Lower leg skin (tissue), 4 donors: ENCODE measurements at regions not wholly inside any gene's neighbourhood (a gene's known extent, or its start where the extent isn't known, plus 50 kb on each side); places are given as distances from the start of the nearest gene placed in this dataset.

Experiments
- DNase-seq, 2 donors: peaks; one replicate each; pipeline ENCODE4 v3.0.0-alpha.2; 2019; ENCODE audit warnings: low spot score in 2 of 2
- H3K4me3 ChIP-seq: fragments of 200-600 bp; sonication (generic); 2 replicates; pipeline ENCODE4 v1.5.1; 2017; ENCODE audit warnings: mild to moderate bottlenecking, low read depth; ENCODE audit not compliant: poor library complexity, severe bottlenecking
- POLR2A ChIP-seq, 2 donors: fragments of 450-650 bp; IDR thresholded peaks; one replicate each; pipeline ENCODE4 v1.6.1; 2016 to 2017; ENCODE audit warnings: antibody characterized with exemption in 2 of 2, mild to moderate bottlenecking in 1 of 2, moderate library complexity in 1 of 2
- WGBS, 2 donors: methylation state at CpG; one replicate each; pipeline ENCODE4 v1.1.5; 2018; 5-methylcytosine and 5-hydroxymethylcytosine counted together
- intact Hi-C: fragments of 100-400 bp; cut with DNase I; formaldehyde crosslinking; loops from one replicate; pipeline ENCODE4 v1.15.0; 2023; ENCODE audit warnings: low total_unique reads
- TF ChIP-seq, protein P1 (sequence below), 3 donors: fragments of 450-650 bp; IDR thresholded peaks; one replicate each; pipeline ENCODE4 v1.5.1; 2016; ENCODE audit warnings: antibody characterized with exemption in 3 of 3, mild to moderate bottlenecking in 3 of 3, moderate library complexity in 2 of 3

DNA sequence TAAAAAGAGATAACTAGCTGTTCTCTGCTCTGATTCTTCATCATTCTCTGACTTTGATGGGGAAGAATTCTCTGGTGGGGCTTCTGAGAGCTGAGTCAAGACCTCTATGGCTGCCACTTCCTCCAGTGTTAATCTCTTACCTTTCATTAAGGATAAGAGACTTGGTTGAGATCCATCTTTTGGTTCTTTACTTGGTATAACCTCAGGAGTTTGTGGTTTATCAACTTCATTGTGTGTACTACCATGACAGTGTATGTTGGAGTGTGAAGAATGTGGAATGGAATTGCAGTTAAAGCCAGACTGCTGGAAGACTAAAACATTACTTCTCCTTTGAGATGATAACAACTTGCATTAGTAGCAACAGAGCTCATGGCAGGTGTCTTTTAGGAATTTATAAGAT, 222.0 kb downstream of the SLITRK5 start:
- no peak overlapping the region for H3K4me3 ChIP-seq
- TF ChIP-seq, protein P1, sequence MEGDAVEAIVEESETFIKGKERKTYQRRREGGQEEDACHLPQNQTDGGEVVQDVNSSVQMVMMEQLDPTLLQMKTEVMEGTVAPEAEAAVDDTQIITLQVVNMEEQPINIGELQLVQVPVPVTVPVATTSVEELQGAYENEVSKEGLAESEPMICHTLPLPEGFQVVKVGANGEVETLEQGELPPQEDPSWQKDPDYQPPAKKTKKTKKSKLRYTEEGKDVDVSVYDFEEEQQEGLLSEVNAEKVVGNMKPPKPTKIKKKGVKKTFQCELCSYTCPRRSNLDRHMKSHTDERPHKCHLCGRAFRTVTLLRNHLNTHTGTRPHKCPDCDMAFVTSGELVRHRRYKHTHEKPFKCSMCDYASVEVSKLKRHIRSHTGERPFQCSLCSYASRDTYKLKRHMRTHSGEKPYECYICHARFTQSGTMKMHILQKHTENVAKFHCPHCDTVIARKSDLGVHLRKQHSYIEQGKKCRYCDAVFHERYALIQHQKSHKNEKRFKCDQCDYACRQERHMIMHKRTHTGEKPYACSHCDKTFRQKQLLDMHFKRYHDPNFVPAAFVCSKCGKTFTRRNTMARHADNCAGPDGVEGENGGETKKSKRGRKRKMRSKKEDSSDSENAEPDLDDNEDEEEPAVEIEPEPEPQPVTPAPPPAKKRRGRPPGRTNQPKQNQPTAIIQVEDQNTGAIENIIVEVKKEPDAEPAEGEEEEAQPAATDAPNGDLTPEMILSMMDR (IDR thresholded peaks at IDR 0.05), result no peak
- DNase-seq, result no peak
- intact Hi-C loops, result no loop called here

DNA sequence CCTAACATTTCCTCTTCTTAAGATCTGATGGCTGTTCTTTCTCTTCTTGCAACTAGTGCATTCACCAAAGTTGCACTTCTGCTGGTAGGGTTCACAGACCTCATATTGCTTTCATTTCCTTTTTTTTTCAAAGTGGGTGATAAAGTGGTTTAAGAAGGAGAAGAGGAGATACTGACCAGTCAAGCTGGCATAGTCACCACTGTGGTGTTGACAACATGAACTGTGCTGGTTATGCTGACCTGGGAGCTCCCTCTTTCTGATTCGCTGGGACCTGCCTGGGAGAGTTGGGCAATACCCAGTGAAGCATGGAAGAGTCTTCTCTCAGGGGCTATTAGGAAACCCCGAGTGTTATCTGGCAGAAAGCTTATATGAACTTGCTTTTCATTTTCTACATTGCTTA, 222.9 kb downstream of the SLITRK5 start:
- H3K4me3 ChIP-seq, result no peak overlapping the region
- TF ChIP-seq, protein P1 (IDR thresholded peaks at IDR 0.05), result no peak
- TF ChIP-seq POLR2A (IDR thresholded peaks at IDR 0.05), result no peak
- intact Hi-C loops, result no loop called here
- no peak for DNase-seq
- 70 to 80% methylated on average over 2 of the region's 2 CpGs for WGBS, 2 donors

DNA sequence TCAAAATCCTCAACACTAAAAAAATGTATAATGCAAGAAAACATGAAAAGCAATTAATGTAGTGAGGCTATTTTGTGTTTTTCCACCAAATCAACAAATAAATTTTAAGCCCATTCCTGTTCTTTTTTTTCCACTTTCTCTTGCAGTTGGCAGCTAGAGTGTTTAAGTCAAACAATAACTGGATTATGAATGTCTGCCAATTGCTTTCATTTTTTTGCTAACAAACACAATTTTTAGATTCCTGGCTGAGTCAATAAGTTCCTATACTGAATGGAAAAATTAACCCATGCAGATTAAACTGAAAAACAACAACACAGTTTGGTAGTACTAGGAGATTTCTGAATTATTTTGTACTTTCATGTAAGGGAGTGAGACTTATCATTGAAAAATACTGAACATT, 232.4 kb downstream of the SLITRK5 start:
- H3K4me3 ChIP-seq, result no peak overlapping the region
- TF ChIP-seq POLR2A (IDR thresholded peaks at IDR 0.05), result no peak
- TF ChIP-seq, protein P1 (IDR thresholded peaks at IDR 0.05), result no peak
- intact Hi-C loops, result no loop called here
- DNase-seq, result no peak

DNA sequence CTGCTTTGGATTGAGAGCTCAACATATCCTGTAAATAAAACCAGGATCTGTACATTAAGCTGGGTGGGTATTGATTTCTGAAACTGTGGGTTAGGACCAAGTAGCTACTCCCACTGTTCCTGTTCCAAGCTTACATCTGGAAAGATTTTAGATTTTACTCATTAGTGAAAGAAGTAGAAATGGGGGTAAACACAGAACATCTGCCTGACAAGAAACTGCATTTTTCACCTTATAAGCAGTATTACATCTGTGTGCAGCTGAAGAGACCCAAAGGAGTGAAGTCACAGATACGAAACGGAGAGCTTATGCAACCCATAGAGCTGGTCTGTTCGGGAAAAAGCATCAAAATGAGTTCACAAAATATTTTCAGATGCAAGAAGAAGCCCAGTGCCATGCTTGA, 235.2 kb downstream of the SLITRK5 start:
- WGBS, 2 donors, result 57 to 62% methylated on average over 3 of the region's 3 CpGs
- TF ChIP-seq, protein P1 (IDR thresholded peaks at IDR 0.05), result no peak
- TF ChIP-seq POLR2A (IDR thresholded peaks at IDR 0.05), result no peak
- no peak for DNase-seq
- no peak overlapping the region for H3K4me3 ChIP-seq
- intact Hi-C loops, result no loop called here

DNA sequence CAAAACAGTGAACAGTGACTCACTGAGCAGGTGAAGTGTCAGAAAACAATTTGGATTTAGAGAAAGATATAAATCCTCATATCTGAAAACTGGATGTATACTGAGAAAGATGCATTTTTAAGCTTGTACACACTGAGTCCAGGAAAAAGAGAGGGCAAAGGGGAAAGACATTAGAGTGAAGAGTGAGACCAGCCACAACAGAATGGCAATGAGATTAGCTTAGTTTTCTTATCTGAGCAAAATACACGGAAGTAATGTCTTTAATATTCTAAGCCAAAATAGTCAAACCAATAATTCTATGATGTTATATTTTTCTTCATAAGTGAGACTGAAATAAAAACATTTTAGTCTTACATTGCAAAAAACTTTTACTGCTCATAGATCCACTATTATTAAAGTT, 236.0 kb downstream of the SLITRK5 start:
- TF ChIP-seq, protein P1 (IDR thresholded peaks at IDR 0.05), result no peak
- TF ChIP-seq POLR2A (IDR thresholded peaks at IDR 0.05), result no peak
- 57 to 68% methylated on average over 1 of the region's 1 CpG for WGBS, 2 donors
- intact Hi-C loops, result no loop called here
- DNase-seq, result no peak
- no peak overlapping the region for H3K4me3 ChIP-seq

DNA sequence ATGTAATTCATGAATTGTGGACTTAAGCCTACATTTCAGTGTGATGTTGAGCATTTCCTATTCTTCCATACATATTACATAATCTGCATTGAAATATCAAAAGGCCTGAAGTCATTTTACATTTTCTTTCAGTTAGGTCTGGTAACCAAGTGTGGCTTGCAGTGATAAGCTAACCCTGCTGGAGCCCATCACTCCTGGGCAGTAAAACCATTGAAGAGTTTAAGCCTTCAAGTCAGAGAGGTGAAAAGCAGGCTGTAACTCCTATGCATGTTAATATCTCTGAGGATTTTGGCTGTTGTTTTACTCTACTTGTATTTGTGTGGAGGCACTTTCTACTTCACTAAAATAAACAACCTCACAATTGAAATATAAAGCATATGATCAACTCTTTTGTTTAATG, 248.8 kb downstream of the SLITRK5 start:
- no peak for TF ChIP-seq POLR2A (IDR thresholded peaks at IDR 0.05)
- TF ChIP-seq, protein P1 (IDR thresholded peaks at IDR 0.05), result no peak
- intact Hi-C loops, result no loop called here
- no peak overlapping the region for H3K4me3 ChIP-seq
- no peak for DNase-seq
